ENCODE measurements at regions not wholly inside any gene's neighbourhood (a gene's known extent, or its start where the extent isn't known, plus 50 kb on each side); places are given as distances from the start of the nearest gene placed in this dataset.

DNA sequence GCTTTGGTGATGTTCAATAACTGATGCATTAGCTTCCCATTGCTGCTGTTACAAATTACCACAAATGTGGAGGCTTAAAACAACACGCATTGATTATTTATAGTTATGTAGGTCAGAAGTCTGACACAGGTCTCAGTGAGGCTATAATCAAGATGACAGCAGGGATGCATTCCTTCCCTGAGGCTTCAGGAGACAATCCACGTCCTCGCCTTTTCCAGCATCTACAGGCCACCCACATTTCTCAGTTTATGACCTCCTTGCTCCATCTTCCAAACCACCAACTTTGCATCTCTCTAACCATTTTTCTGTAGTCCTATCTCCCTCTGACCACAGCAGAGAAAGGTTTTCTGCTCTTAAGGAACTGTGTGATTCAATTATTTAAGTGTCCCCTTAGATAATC lies 92.5 kb downstream of the GASK1B start:
- TF ChIP-seq POLR2A (IDR thresholded peaks at IDR 0.05): no peak
- TF ChIP-seq, protein P1, sequence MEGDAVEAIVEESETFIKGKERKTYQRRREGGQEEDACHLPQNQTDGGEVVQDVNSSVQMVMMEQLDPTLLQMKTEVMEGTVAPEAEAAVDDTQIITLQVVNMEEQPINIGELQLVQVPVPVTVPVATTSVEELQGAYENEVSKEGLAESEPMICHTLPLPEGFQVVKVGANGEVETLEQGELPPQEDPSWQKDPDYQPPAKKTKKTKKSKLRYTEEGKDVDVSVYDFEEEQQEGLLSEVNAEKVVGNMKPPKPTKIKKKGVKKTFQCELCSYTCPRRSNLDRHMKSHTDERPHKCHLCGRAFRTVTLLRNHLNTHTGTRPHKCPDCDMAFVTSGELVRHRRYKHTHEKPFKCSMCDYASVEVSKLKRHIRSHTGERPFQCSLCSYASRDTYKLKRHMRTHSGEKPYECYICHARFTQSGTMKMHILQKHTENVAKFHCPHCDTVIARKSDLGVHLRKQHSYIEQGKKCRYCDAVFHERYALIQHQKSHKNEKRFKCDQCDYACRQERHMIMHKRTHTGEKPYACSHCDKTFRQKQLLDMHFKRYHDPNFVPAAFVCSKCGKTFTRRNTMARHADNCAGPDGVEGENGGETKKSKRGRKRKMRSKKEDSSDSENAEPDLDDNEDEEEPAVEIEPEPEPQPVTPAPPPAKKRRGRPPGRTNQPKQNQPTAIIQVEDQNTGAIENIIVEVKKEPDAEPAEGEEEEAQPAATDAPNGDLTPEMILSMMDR (IDR thresholded peaks at IDR 0.05): no peak

Data from upper lobe of left lung (tissue), 4 donors.